AG09319 (cell line): ENCODE measurements at regions not wholly inside any gene's neighbourhood (a gene's known extent, or its start where the extent isn't known, plus 50 kb on each side); places are given as distances from the start of the nearest gene placed in this dataset.

ENCODE experiments used
- DNase-seq: peaks from one replicate; pipeline ENCODE4 v3.0.0-alpha.2; 2010; ENCODE audit warnings: low read depth; ENCODE audit errors: extremely low read depth
- CTCF ChIP-seq: IDR thresholded peaks from 2 replicates; pipeline ENCODE4 v1.5.1; 2011; ENCODE audit warnings: low read depth, mild to moderate bottlenecking, inconsistent platforms, low read length, moderate library complexity

- DNase-seq, result no peak
- TF ChIP-seq CTCF, result no peak
These were observed 234.2 kb downstream of the WDR11 start for GRCh38 chr10:121085367-121085766.

- no peak for TF ChIP-seq CTCF
- no peak for DNase-seq
These were observed 236.0 kb downstream of the WDR11 start for GRCh38 chr10:121087129-121087528.

- TF ChIP-seq CTCF, result no peak
- DNase-seq, result no peak
These were observed 236.5 kb downstream of the WDR11 start for GRCh38 chr10:121087688-121088087.

GRCh38 chr10:121088524-121088923 is 237.4 kb downstream of the WDR11 start:
- no peak for DNase-seq
- no peak for TF ChIP-seq CTCF

- no peak for TF ChIP-seq CTCF
- DNase-seq, result no peak
These were observed 238.3 kb downstream of the WDR11 start for GRCh38 chr10:121089434-121089833.

- DNase-seq, result no peak
- TF ChIP-seq CTCF, result no peak
These were observed 241.0 kb downstream of the WDR11 start for GRCh38 chr10:121091961-121092719.

- DNase-seq, result no peak
- no peak for TF ChIP-seq CTCF
These were observed 241.5 kb downstream of the WDR11 start for GRCh38 chr10:121092720-121093095.
